Hepatocyte (in vitro differentiated cells): ENCODE measurements at regions not wholly inside any gene's neighbourhood (a gene's known extent, or its start where the extent isn't known, plus 50 kb on each side); places are given as distances from the start of the nearest gene placed in this dataset.

ENCODE experiments used
- EZH2 ChIP-seq: fragments of 200-600 bp; sonication (generic); IDR thresholded peaks from 2 replicates; pipeline ENCODE4 v1.6.1; 2016; ENCODE audit warnings: antibody characterized with exemption, mild to moderate bottlenecking, borderline replicate concordance
- EZH2phosphoT487 ChIP-seq: fragments of 200-600 bp; sonication (generic); IDR thresholded peaks from one replicate; pipeline ENCODE4 v1.6.1; 2018; ENCODE audit warnings: antibody characterized with exemption, mild to moderate bottlenecking, low read depth, moderate library complexity; ENCODE audit not compliant: unreplicated experiment, severe bottlenecking
- TF ChIP-seq, protein P1 (sequence below): fragments of 200-600 bp; sonication (generic); IDR thresholded peaks from 2 replicates; pipeline ENCODE4 v1.5.1; 2016; ENCODE audit warnings: antibody characterized with exemption, mild to moderate bottlenecking; ENCODE audit not compliant: poor library complexity

DNA sequence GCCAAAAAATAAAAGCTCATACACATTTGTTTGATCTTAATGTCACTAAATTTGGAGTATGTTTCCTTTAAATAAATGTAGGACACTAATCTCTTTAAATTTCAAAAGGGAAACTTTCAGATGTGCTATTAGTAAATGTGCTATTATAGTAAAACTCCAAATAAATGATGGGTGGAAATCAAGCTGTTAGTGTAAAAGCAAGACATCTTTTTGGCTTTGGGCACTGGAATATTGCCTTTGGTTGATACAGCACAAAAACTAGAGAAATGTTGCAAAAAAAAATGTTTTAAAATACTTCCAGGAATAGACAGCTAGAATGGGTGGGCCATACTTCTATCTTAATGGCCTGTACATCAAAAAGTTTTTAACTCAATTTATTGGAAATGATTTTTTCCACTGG is 151.6 kb downstream of the FBXO8 start:
- TF ChIP-seq, protein P1, sequence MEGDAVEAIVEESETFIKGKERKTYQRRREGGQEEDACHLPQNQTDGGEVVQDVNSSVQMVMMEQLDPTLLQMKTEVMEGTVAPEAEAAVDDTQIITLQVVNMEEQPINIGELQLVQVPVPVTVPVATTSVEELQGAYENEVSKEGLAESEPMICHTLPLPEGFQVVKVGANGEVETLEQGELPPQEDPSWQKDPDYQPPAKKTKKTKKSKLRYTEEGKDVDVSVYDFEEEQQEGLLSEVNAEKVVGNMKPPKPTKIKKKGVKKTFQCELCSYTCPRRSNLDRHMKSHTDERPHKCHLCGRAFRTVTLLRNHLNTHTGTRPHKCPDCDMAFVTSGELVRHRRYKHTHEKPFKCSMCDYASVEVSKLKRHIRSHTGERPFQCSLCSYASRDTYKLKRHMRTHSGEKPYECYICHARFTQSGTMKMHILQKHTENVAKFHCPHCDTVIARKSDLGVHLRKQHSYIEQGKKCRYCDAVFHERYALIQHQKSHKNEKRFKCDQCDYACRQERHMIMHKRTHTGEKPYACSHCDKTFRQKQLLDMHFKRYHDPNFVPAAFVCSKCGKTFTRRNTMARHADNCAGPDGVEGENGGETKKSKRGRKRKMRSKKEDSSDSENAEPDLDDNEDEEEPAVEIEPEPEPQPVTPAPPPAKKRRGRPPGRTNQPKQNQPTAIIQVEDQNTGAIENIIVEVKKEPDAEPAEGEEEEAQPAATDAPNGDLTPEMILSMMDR: no peak
- no peak for TF ChIP-seq EZH2
- no peak for TF ChIP-seq EZH2phosphoT487
